ENCODE measurements at regions not wholly inside any gene's neighbourhood (a gene's known extent, or its start where the extent isn't known, plus 50 kb on each side); places are given as distances from the start of the nearest gene placed in this dataset.
A peak's percentile ranks its signal among the peaks of the same experiment; 100 is the strongest.

DNA sequence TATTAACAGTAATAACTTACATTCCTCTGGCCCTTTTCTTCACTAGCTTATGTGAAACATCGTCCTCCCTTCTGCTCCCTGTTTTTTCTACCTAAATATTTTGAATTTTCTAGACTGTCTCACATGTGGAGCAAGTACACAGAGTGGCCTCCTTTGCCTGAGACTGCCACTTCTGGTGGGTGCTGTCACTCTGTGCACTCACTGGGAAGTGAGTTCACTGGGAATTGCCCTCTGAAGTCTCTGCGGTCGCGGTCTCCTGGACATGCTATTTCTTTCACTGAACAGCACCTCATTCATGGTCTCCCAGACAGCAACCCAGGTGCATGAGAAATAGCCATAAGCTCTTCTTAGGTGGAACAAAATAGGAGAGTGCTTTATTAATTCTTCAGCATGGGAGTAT, 1179.7 kb upstream of the ADGRL3 start:
- no peak for DNase-seq

GRCh38 chr4:60033826-60034225, 1166.3 kb upstream of the ADGRL3 start:
- DNase-seq = no peak

DNA sequence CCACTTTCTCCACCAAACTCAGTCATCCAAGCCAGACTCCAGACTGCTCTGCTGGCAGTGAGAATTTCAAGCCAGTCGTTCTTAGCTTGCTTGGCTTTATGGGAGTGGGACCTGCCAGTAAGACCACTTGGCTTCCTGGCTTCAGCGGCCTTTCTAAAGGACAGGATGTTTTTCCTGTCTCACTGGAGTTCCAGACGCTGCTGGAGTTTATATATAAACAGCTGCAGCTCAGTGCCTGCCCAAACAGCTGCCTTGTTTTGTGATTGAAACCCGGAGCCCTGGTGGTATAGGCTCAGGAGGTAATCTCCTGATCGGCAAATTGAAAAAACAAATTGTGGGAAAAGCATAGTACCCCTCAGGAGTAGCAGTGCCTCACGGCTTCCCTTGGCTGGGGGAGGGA, 1165.8 kb upstream of the ADGRL3 start:
- no peak for DNase-seq

- no peak for DNase-seq
Measured at GRCh38 chr4:60039908-60040307, 1160.2 kb upstream of the ADGRL3 start.

DNA sequence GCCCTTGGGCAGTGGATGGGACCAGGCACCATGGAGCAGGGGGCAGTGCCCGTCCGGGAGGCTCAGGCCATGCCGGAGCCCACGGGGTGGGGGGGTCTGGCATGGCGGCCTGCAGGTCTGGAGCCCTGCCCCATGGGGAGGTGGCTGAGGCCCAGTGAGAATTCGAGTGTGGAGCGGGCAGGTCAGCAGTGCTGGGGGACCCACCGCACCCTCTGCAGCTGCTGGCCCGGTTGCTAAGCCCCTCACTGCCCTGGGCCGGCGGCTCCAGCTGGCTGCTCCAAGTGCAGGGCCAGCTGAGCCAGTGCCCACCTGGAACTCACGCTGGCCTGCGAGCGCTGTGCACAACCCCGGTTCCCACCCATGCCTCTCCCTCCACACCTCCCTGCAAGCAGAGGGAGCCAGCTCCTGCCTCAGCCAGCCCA, 1157.9 kb upstream of the ADGRL3 start:
- no peak for DNase-seq

- DNase-seq = no peak
Measured at GRCh38 chr4:60042941-60043340, 1157.2 kb upstream of the ADGRL3 start.

DNA sequence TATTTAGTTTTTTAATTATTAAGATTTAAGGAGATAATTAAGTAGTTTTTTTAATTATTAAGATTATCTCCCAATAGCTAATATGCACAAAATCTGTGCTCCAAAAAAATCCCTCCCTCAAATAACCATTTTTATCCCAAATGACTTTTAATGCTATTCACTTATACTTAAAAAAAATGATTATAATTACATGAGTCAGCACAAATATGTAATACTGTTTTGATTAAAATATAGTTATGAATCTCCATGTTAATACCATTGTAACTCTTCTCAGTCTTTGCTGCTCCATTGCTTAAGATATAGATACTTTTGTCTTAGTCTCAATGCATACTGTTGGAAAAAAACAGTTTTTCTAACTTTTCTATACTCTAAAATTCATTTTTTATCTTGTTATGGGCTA, 1121.1 kb upstream of the ADGRL3 start:
- DNase-seq = no peak

DNA sequence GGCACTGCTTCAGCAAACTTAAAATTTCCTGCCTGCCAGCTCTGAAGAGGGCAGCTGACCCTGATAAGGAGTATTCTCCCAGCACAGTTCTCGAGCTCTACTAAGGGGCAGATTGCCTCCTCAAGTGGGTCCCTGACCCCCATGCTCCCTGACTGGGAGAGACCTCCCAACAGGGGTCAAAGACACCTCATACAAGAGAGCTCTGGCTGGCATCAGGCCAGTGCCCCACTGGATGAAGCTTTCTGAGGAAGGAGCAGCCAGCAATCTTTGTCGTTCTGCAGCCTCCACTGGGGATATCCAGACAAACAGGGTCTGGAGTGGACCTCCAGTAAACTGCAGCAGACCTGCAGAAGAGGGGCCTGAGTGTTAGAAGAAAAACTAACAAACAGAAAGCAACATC, 1118.3 kb upstream of the ADGRL3 start:
- DNase-seq = no peak

DNA sequence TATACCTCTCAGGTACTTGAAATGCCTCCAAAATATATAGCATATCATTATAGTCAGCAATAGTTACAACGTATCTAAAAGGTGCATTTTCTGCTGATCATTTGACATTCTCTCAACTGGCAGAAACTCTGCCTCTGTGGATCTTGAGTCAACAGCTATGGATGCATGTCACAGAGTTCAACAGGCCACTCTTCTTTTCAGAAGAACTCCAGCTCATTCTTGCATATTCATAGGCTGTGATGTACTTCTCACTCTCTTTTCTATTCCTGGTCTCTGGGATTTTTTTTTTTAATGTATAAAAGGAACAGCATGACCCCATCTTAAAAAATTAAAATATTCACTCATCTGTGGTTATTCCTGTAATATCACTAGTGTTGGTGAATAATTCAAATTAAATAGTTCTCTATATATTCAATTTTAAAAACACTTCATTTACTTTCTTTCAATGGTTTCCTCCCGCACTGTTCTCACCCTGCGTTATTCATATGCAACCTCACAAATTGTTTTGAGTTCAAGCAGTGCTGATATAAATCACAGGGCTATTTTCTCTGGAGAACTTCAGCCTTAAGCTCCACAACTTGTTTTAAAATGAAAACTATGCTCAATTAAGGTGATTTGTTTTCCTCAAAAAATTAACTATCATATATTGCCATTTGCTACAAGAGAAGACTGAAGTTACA, 1111.2 kb upstream of the ADGRL3 start:
- no peak for DNase-seq

DNA sequence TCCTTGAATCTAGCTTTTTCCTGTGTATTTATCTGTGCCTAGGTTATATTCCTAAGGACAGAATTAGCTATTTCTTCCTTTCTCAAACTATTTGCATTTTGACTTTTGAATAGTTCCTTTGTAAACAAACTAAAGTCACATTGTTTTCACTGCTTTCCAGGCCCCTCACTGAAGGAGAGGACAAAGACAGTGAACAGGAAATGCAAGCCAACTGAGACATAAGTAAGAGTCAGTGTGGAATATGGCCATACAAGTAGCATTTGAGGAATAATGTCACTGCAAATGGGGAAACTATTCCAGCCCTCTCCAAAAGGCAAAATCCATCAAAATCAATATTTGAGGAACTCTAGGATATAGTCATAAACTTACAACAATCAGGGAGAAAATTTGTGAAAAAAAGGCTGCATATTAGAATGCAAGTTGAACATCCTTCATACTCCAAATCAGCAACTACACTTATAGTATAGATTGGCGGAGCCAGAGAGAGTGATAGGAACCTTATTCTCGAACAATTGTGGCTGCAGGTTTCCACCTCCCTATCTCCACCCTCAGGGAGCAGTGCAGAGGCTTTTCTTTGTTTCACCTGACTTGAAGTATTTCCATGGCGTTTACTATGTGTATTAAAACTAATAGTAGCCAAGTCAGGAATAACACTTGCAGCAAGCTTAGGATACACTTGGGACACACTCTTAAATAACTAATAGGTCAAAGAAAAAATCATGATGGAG, 1110.4 kb upstream of the ADGRL3 start:
- DNase-seq = no peak

- DNase-seq = no peak
Measured at GRCh38 chr4:60096676-60097075, 1103.5 kb upstream of the ADGRL3 start.

- DNase-seq = no peak
Measured at GRCh38 chr4:60116592-60116991, 1083.5 kb upstream of the ADGRL3 start.

DNA sequence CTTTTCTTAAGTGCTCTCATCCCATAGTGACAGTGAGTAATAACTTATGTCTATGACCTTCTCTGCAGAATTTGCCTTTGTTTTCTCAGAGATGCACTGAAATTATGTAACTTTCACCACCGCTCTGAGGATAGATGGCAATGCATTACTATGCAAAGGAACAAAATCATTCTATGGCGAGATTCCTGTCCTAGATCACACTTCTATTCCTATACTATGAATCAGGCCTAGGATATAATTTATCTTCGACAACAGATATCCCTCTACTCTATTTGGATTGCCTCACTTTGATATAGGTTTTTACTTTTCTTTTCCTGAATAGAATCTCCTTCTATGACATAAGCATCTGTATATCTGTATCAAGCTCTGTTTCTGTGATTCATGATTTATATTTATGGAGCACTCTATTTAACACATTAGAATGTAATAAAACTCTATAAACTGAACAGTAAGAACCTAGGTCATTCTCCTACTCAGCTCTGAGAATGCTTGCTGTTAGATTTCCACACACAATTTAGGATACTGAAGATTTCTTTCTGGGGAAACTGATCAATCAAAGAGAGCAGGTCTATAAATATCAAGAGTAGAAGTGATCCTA, 1082.3 kb upstream of the ADGRL3 start:
- no peak for DNase-seq

GRCh38 chr4:60122820-60123219, 1077.3 kb upstream of the ADGRL3 start:
- no peak for DNase-seq

DNA sequence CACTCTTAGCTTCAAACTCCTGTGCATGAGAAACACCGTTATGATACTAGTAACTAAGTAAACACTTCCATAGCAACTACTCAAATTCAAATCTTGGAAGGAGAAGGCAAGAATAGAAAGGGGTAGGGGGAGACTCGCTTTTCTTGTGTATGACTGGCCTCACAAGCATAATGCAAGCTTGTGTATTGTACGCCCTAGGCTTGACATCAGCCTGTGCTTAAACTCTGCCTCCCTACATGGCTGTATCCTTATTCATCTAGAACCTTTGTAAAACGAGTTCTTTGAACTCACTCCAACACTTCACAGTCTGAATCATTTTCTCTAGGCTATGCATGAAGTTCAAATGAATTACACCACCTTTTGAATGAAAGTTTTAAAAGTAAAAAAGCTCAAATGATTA, 1071.2 kb upstream of the ADGRL3 start:
- DNase-seq = peak; percentile 17

GRCh38 chr4:60129740-60130139, 1070.4 kb upstream of the ADGRL3 start:
- no peak for DNase-seq

DNA sequence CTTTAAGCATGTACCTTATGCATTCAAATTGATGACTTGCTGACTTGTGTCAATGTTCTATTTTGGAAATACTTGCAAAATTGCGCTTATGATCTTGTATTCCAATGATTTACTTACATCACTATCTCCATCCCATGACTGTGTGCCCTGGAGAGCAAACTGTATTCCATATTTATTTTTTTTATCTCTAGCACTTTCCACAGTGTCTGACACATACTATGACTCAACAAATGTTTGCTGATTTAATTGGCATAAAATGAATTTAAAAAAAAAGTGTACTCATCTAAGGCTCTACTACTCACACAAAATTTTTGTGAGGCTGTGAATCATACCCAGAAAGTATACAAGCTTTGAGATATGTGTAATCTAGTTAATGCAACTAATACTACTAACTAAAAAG, 1066.8 kb upstream of the ADGRL3 start:
- no peak for DNase-seq

DNA sequence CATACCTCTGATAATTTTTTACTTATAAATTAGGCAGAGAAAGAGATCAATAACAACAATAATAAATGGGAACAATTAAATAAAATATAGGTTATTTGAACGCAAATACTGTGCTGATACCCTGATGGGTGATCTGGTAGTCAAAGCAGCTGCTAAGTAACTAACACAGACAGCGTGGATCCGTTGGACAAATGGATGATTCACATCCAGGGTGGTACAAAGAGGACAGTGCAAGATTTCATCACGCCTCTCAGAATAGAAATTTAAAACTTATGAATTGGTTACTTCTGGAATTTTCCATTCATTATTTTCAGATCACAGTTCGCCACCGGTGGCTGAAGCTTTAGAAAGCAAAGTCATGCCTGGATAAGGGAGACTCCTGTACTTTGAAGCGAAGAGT, 1066.0 kb upstream of the ADGRL3 start:
- no peak for DNase-seq

DNA sequence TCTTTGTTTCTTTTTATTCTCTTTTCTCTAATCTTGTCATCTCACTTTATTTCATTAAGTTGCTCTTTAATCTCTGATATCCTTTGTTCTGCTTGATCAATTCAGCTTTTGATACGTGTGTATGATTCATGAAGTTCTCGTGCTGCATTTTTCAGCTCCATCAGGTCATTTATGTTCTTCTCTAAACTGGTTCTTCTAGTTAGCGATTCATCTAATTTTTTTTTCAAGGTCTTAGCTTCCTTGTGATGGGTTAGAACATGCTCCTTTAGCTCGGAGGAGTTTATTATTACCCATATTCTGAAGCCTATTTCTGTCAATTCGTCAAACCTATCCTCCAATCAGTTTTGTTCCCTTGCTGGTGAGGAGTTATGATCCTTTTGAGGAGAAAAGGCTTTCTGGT, 1045.0 kb upstream of the ADGRL3 start:
- DNase-seq = no peak

- no peak for DNase-seq
Measured at GRCh38 chr4:60173103-60173502, 1027.0 kb upstream of the ADGRL3 start.

- no peak for DNase-seq
Measured at GRCh38 chr4:60173718-60174117, 1026.4 kb upstream of the ADGRL3 start.

- DNase-seq = no peak
Measured at GRCh38 chr4:60175241-60175640, 1024.9 kb upstream of the ADGRL3 start.

DNA sequence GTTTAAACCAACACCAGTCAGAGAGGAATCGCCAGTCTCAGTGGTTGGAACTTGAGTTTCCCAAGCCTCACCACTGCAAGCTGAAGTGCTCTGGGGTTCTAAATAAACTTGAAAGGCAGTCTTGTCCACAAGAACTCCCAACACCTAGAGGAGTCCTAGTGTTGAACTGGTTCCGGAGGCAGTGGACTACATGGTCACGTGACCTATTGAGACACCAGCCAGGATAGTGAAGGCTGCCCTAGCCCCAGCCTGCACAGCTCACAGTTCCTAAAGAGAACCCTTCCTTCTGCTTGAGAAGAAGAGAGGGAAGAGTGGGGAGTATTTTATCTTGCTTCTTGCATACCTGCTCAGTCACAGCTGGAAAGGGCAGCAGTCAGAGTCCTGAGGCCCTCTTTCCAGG, 1012.7 kb upstream of the ADGRL3 start:
- no peak for DNase-seq

GRCh38 chr4:60189286-60189685, 1010.8 kb upstream of the ADGRL3 start:
- no peak for DNase-seq
